ENCODE measurements at regions not wholly inside any gene's neighbourhood (a gene's known extent, or its start where the extent isn't known, plus 50 kb on each side); places are given as distances from the start of the nearest gene placed in this dataset.

DNA sequence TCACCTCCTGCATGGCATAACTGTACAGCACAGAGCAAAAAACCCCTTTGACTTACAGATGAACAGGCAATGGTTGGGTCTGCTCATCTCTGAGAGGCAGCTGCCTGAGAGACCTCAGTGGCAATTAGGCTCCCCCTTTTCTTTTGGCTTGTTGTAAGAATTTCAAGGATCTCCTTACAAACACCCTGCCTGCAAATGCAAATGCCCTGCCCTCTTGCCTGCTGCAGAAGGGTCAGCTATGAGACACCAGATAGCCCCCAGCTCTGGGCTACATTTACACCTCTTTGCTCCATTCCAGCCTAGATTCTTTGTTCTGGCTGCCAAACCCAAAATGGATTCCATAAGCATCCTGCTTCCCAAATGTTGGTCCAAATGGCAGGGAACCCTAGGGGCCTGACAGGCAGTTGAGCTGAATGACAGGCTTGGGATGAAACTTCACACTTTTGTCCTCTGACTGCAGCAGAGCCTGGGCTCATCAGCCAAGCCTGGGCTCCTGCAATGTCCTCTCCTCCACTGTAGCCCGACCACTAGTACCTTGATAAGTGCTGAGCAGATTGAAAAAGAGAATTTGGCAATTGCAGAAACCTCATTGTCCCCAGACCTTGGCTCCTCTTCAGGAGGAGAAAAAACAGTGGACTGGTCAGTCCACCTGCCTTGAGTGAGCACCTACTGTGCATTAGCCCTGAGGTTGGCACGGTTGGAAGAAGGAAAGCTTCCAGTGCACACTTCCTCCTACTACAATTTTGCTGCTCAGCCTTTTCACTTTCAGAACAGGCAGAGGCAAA, 678.3 kb downstream of the BCL11A start:
- TF ChIP-seq, protein P1, sequence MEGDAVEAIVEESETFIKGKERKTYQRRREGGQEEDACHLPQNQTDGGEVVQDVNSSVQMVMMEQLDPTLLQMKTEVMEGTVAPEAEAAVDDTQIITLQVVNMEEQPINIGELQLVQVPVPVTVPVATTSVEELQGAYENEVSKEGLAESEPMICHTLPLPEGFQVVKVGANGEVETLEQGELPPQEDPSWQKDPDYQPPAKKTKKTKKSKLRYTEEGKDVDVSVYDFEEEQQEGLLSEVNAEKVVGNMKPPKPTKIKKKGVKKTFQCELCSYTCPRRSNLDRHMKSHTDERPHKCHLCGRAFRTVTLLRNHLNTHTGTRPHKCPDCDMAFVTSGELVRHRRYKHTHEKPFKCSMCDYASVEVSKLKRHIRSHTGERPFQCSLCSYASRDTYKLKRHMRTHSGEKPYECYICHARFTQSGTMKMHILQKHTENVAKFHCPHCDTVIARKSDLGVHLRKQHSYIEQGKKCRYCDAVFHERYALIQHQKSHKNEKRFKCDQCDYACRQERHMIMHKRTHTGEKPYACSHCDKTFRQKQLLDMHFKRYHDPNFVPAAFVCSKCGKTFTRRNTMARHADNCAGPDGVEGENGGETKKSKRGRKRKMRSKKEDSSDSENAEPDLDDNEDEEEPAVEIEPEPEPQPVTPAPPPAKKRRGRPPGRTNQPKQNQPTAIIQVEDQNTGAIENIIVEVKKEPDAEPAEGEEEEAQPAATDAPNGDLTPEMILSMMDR (IDR thresholded peaks at IDR 0.05; ENCODE audit: low read depth, low read length), result no peak
- no peak for TF ChIP-seq EZH2phosphoT487 (IDR thresholded peaks at IDR 0.05; ENCODE audit: low read depth)

All from OCI-LY3 (cell line).